Tongue (tissue), 2 donors: ENCODE measurements at regions not wholly inside any gene's neighbourhood (a gene's known extent, or its start where the extent isn't known, plus 50 kb on each side); places are given as distances from the start of the nearest gene placed in this dataset.

Experiments
- DNase-seq: peaks from one replicate; pipeline ENCODE4 v3.0.0-alpha.2; 2015
- small RNA-seq: library from RNA; depleted of rRNA; stranded (forward); fragments of <200 nt; gene quantifications from one replicate; pipeline ENCODE3, GENCODE V24; 2014; ENCODE audit warnings: low replicate concordance

- no peak for DNase-seq
Observed at GRCh38 chr16:50878536-50878935, 136.7 kb downstream of the CYLD start.

- no peak for DNase-seq
Observed at GRCh38 chr16:50876263-50876662, 134.4 kb downstream of the CYLD start.

GRCh38 chr16:50868577-50868976, 126.7 kb downstream of the CYLD start:
- no peak for DNase-seq

- no peak for DNase-seq
Observed at GRCh38 chr16:50866806-50867205, 124.9 kb downstream of the CYLD start.

- no peak for DNase-seq
Observed at GRCh38 chr16:50864386-50864785, 122.5 kb downstream of the CYLD start.

GRCh38 chr16:50863644-50864144, 121.8 kb downstream of the CYLD start:
- DNase-seq = no peak

- DNase-seq = no peak
Observed at GRCh38 chr16:50862818-50863643, 121.1 kb downstream of the CYLD start.

GRCh38 chr16:50861970-50862411, 120.1 kb downstream of the CYLD start:
- no peak for DNase-seq

- no peak for DNase-seq
Observed at GRCh38 chr16:50861451-50861850, 119.6 kb downstream of the CYLD start.

- DNase-seq = no peak
Observed at GRCh38 chr16:50859628-50860360, 117.9 kb downstream of the CYLD start.

- no peak for DNase-seq
Observed at GRCh38 chr16:50858877-50859627, 117.2 kb downstream of the CYLD start.

GRCh38 chr16:50858376-50858775, 116.5 kb downstream of the CYLD start:
- DNase-seq = no peak

- DNase-seq = no peak
Observed at GRCh38 chr16:50857881-50858280, 116.0 kb downstream of the CYLD start.

GRCh38 chr16:50856991-50857390, 115.1 kb downstream of the CYLD start:
- no peak for DNase-seq

GRCh38 chr16:50853329-50853728, 111.4 kb downstream of the CYLD start:
- DNase-seq = no peak

Small RNAs in the stretch of these regions (small RNA-seq; reads per million reads assigned to genes)
- gene RNA5SP426 = 1.2 reads per million, percentile 87 among the genes with 10 or more reads in this experiment
